VCaP (cell line): ENCODE measurements at regions not wholly inside any gene's neighbourhood (a gene's known extent, or its start where the extent isn't known, plus 50 kb on each side); places are given as distances from the start of the nearest gene placed in this dataset.

Experiments used
- H3K27ac ChIP-seq: fragments of 450-650 bp; 2 replicates; pipeline ENCODE4 v1.5.1; 2017
- CTCF ChIP-seq: fragments of 450-650 bp; conservative IDR thresholded peaks from 2 replicates; pipeline ENCODE4 v1.5.1; 2017; ENCODE audit warnings: mild to moderate bottlenecking, moderate library complexity

DNA sequence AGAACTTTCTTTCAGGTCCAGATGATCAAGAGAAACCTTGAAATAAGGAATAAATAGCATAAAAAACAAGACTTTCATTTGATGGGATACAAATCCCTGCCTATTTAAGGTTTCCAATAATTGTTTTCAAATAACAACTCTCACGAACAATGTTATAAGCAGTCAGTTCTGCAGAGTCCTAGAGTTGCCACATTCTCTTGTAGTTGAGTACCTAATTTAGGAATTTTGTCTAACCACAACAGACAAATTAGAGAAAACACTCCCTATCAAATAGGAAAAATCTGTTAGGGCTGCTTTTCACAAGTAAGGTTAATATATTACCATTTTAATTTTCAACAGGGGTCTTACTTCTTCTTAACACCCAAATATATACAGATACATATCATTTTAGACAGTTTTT, 130.1 kb upstream of the CDH20 start:
- no peak overlapping the region for H3K27ac ChIP-seq
- no peak for TF ChIP-seq CTCF

- TF ChIP-seq CTCF = no peak
- no peak overlapping the region for H3K27ac ChIP-seq
Measured at GRCh38 chr18:61209801-61210200, 123.4 kb upstream of the CDH20 start.

GRCh38 chr18:61216051-61216450, 117.2 kb upstream of the CDH20 start:
- no peak for TF ChIP-seq CTCF
- no peak overlapping the region for H3K27ac ChIP-seq

GRCh38 chr18:61222206-61222605, 111.0 kb upstream of the CDH20 start:
- no peak overlapping the region for H3K27ac ChIP-seq
- no peak for TF ChIP-seq CTCF

DNA sequence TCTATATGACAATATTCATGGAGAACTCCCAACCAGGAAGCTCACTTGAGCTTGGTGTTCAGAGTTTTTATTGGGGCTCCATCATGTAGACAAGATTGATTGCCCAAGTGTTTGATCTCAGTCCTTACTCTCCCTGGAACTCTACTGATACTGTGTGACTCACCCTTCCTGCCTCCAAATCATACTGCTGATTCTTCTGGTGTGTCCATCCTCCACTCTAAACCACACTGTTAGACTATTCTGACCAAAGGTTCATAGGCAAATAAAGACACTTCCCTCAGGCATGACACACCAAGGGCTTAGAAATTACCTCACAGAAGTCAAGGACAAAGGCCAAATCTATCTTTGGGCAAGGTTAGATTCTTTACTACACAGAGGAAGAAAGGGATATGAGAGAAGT, 107.9 kb upstream of the CDH20 start:
- no peak for TF ChIP-seq CTCF
- H3K27ac ChIP-seq = no peak overlapping the region

DNA sequence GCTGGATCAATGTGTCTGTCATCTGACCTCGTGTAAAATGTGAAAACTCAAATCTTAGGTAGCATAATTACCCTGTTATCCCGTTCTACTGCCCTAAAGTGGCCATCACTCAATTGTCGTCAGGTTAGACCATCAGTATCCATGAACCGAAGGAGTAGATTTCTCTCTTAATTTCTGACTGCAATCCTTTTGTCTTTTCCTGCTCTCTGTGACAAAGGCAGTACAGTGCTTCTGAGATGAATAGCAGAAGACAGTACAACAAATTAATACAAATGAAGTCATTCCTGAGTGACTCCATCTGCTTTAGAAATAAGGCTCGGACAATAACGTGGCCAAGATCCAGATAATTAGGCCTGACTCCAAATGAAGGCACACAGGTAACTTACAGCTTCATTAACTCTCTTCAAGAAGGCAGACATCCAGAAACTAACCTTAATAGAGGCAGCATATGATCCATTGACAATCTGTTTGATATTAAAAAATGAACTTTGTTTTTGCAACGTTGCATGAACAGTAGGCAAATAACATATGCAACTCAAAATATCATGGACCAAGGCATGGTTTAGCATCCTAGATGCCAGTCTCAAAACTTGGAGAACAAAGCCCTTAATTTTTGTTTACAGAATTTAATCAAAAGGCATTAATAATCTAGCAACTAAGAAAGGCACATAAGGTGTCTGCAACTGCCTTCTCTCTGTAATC, 96.7 kb upstream of the CDH20 start:
- no peak for TF ChIP-seq CTCF

GRCh38 chr18:61237529-61237928, 95.7 kb upstream of the CDH20 start:
- TF ChIP-seq CTCF = no peak
- no peak overlapping the region for H3K27ac ChIP-seq

More for the DNA sequence above, 96.7 kb upstream of the CDH20 start:
- no peak overlapping the region for H3K27ac ChIP-seq
